Neural crest cell (in vitro differentiated cells): ENCODE measurements at regions not wholly inside any gene's neighbourhood (a gene's known extent, or its start where the extent isn't known, plus 50 kb on each side); places are given as distances from the start of the nearest gene placed in this dataset.

ENCODE experiments used
- DNase-seq: peaks from one replicate; pipeline ENCODE4 v3.0.0; 2021; ENCODE audit warnings: low read depth, mixed read lengths, low spot score
- H3K27ac Mint-ChIP-seq: one replicate; pipeline ENCODE4 v1.8.0; 2021; ENCODE audit warnings: mild to moderate bottlenecking, mixed read lengths; ENCODE audit not compliant: unreplicated experiment
- H3K27me3 Mint-ChIP-seq: 2 replicates; pipeline ENCODE4 v1.8.0; 2021; ENCODE audit warnings: low read depth, mild to moderate bottlenecking, mixed read lengths
- H3K36me3 Mint-ChIP-seq: 2 replicates; pipeline ENCODE4 v1.8.0; 2021; ENCODE audit warnings: low read depth, mild to moderate bottlenecking, mixed read lengths
- H3K4me1 Mint-ChIP-seq: 2 replicates; pipeline ENCODE4 v1.8.0; 2021; ENCODE audit warnings: mixed read lengths
- H3K4me3 Mint-ChIP-seq: one replicate; pipeline ENCODE4 v1.8.0; 2021; ENCODE audit warnings: mild to moderate bottlenecking, mixed read lengths
- H3K9me3 Mint-ChIP-seq: 2 replicates; pipeline ENCODE4 v1.8.0; 2021; ENCODE audit warnings: mixed read lengths
- TF ChIP-seq, protein P1 (sequence below): fragments of 200-600 bp; sonication (generic); conservative IDR thresholded peaks from 2 replicates; pipeline ENCODE4 v1.5.0; 2021; ENCODE audit warnings: antibody characterized with exemption, mild to moderate bottlenecking

DNA sequence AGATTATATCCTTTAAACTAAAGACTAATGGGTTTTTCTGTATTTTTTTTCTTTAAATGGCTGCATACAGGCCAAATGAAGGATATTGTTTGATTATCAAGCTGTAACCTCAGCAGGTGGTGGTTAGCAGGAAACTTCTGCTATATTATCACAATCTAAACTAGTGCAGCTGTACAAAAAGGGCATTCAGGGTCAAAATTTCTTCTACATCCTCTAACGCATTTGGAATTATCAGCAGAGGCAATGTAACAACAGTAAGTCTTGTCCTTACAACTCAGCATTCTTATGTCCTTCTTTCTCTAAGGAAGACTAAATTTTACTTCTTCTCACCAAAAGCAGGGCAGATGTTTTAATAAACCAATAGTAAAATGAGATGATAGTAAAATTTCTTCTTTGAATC lies 135.8 kb upstream of the FN1 start:
- Mint-ChIP-seq H3K36me3 (no peaks in the 10 kb centered on the region), H3K4me1 (peaks cover 10% of the 10 kb centered on the region)
- no peak for DNase-seq

DNA sequence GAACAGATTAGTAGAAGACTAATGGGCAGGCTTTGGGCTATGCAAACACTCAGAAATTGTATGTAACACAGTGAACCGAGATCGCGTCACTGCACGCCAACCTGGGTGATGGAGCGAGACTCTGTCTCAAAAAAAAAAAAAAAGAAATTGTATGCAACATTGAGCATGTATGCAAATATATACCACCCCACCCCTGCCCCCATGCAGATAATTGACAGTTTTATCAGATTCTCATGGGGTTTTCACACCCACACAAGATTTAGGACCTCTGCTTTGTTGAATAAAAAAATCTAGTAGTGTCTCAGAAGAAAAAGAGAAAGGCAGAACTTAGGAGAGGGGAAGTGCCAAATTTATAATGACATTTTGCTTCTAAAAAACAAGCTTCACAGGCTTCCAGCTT lies 131.6 kb upstream of the FN1 start:
- Mint-ChIP-seq H3K27me3 (no peaks in the 10 kb centered on the region), H3K27ac (no peak overlapping the region), H3K36me3 (no peaks in the 10 kb centered on the region), H3K4me3 (no peak overlapping the region), H3K9me3 (no peaks in the 10 kb centered on the region), H3K4me1 (peaks cover 9% of the 10 kb centered on the region)
- TF ChIP-seq, protein P1, sequence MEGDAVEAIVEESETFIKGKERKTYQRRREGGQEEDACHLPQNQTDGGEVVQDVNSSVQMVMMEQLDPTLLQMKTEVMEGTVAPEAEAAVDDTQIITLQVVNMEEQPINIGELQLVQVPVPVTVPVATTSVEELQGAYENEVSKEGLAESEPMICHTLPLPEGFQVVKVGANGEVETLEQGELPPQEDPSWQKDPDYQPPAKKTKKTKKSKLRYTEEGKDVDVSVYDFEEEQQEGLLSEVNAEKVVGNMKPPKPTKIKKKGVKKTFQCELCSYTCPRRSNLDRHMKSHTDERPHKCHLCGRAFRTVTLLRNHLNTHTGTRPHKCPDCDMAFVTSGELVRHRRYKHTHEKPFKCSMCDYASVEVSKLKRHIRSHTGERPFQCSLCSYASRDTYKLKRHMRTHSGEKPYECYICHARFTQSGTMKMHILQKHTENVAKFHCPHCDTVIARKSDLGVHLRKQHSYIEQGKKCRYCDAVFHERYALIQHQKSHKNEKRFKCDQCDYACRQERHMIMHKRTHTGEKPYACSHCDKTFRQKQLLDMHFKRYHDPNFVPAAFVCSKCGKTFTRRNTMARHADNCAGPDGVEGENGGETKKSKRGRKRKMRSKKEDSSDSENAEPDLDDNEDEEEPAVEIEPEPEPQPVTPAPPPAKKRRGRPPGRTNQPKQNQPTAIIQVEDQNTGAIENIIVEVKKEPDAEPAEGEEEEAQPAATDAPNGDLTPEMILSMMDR = no peak
- no peak for DNase-seq

More for the DNA sequence above, 135.8 kb upstream of the FN1 start:
- TF ChIP-seq, protein P1 = no peak
- Mint-ChIP-seq H3K4me3 (no peak overlapping the region), H3K9me3 (no peaks in the 10 kb centered on the region), H3K27ac (no peak overlapping the region), H3K27me3 (no peaks in the 10 kb centered on the region)

DNA sequence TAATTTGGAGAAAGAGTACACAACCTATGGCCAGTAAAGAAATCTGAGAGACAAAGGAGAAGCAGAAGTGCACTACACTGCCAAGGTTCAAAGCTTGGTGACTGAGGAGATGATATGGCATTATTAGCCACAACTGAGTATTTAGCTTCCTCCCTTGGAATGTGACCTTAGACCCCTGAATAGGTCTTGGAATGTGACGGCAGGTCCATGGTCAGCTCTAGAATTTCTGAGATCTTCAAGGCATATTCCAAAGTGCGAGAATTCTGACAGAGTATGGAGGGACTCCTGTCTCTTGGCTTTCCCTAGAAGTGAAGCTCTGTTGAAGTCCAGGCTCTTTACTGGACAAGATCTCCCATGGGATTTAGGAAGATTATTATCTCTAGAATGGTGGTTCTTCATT lies 130.0 kb upstream of the FN1 start:
- no peak overlapping the region for H3K4me3 Mint-ChIP-seq
- TF ChIP-seq, protein P1 = no peak
- no peaks in the 10 kb centered on the region for H3K27me3 Mint-ChIP-seq
- no peak overlapping the region for H3K27ac Mint-ChIP-seq
- no peak for DNase-seq
- no peaks in the 10 kb centered on the region for H3K9me3 Mint-ChIP-seq
- H3K4me1 Mint-ChIP-seq = no peaks in the 10 kb centered on the region
- no peaks in the 10 kb centered on the region for H3K36me3 Mint-ChIP-seq

DNA sequence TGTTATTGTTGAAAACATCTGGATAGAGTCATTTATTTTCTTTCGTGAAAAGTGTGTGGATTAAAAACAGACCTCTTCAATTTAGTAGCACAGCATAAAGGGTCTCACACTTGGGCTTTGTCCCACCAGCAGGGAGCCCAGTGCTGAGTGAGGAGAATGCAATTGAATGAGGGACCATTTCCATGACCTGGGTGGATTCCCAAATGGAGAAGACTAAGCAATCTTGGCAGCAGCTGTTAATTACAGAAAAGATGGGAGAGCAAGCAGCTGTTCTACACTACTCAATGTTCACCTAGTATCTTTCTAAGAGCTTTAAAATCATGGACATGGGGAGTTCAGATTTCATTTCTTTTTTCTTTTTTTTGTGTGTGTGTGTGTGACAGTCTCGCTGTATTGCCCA lies 121.8 kb upstream of the FN1 start:
- H3K27ac Mint-ChIP-seq = no peak overlapping the region
- no peak for DNase-seq
- H3K4me1 Mint-ChIP-seq = no peaks in the 10 kb centered on the region
- H3K4me3 Mint-ChIP-seq = no peak overlapping the region
- peaks cover 5% of the 10 kb centered on the region for H3K9me3 Mint-ChIP-seq
- TF ChIP-seq, protein P1 = no peak
- no peaks in the 10 kb centered on the region for H3K27me3 Mint-ChIP-seq
- no peaks in the 10 kb centered on the region for H3K36me3 Mint-ChIP-seq

DNA sequence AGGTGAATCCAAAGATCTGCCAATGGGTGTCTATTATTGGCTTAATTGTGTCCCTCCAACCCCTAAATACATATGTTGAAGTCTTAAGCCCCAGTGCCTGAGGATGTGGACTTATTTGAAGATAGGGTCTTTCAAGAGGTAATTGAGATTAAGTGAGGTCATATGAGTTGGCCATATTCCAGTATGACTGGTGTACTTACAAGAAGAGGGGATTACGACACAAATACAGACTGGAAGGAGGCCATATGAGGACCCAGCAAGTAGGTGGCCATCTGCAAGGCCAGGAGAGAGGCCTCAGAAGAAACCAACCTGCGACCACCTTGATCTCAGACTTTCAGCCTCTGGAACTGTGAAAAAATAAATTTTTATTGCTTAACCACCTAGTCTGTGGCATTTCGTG lies 121.1 kb upstream of the FN1 start:
- peaks cover 5% of the 10 kb centered on the region for H3K9me3 Mint-ChIP-seq
- TF ChIP-seq, protein P1 = no peak
- DNase-seq = no peak
- H3K27ac Mint-ChIP-seq = no peak overlapping the region
- no peaks in the 10 kb centered on the region for H3K4me1 Mint-ChIP-seq
- no peaks in the 10 kb centered on the region for H3K36me3 Mint-ChIP-seq
- H3K4me3 Mint-ChIP-seq = no peak overlapping the region
- H3K27me3 Mint-ChIP-seq = no peaks in the 10 kb centered on the region
